Putamen (tissue), 1 donor: ENCODE measurements at regions not wholly inside any gene's neighbourhood (a gene's known extent, or its start where the extent isn't known, plus 50 kb on each side); places are given as distances from the start of the nearest gene placed in this dataset.
"Not testable (repeated sequence)": the region's sequence is repeated elsewhere in the genome, so short reads cannot be mapped to it uniquely, and the experiment has no call there.

Source experiments
- DNase-seq: peaks from one replicate; pipeline ENCODE4 v3.0.0-alpha.2; 2016; ENCODE audit warnings: low spot score

- DNase-seq = no peak
These were observed 168.2 kb downstream of the TBC1D2B start for GRCh38 chr15:77909182-77909940.

- not testable (repeated sequence) for DNase-seq
These were observed 168.8 kb downstream of the TBC1D2B start for GRCh38 chr15:77908752-77909111.

GRCh38 chr15:77907824-77908751 is 169.4 kb downstream of the TBC1D2B start:
- no peak for DNase-seq

GRCh38 chr15:77906062-77906990 is 171.2 kb downstream of the TBC1D2B start:
- DNase-seq = not testable (repeated sequence)

GRCh38 chr15:77905301-77905920 is 172.1 kb downstream of the TBC1D2B start:
- DNase-seq = no peak

GRCh38 chr15:77904901-77905300 is 172.6 kb downstream of the TBC1D2B start:
- DNase-seq = no peak

- DNase-seq = no peak
These were observed 173.1 kb downstream of the TBC1D2B start for GRCh38 chr15:77904436-77904821.

- DNase-seq = not testable (repeated sequence)
These were observed 173.6 kb downstream of the TBC1D2B start for GRCh38 chr15:77903761-77904435.

- DNase-seq = not testable (repeated sequence)
These were observed 174.4 kb downstream of the TBC1D2B start for GRCh38 chr15:77902921-77903760.

GRCh38 chr15:77901921-77902750 is 175.4 kb downstream of the TBC1D2B start:
- no peak for DNase-seq

GRCh38 chr15:77901251-77901881 is 176.1 kb downstream of the TBC1D2B start:
- no peak for DNase-seq

- not testable (repeated sequence) for DNase-seq
These were observed 177.1 kb downstream of the TBC1D2B start for GRCh38 chr15:77900331-77900963.

- DNase-seq = not testable (repeated sequence)
These were observed 177.7 kb downstream of the TBC1D2B start for GRCh38 chr15:77899776-77900175.

GRCh38 chr15:77898811-77899730 is 178.4 kb downstream of the TBC1D2B start:
- no peak for DNase-seq

- no peak for DNase-seq
These were observed 179.6 kb downstream of the TBC1D2B start for GRCh38 chr15:77897896-77898406.

- DNase-seq = not testable (repeated sequence)
These were observed 180.2 kb downstream of the TBC1D2B start for GRCh38 chr15:77897113-77897895.
